Calu3 (cell line): ENCODE measurements at regions not wholly inside any gene's neighbourhood (a gene's known extent, or its start where the extent isn't known, plus 50 kb on each side); places are given as distances from the start of the nearest gene placed in this dataset.

Experiments
- BruUV-seq: library from RNA; stranded (reverse); fragments of 400-500 nt; replicated peaks from 2 replicates; lab custom pipeline; 2021; lab: Mats Ljungman, UMichigan
- CTCF ChIA-PET: fragments of 300-600 bp; sonication (Branson Sonifier 250); formaldehyde crosslinking; loops from one replicate; lab custom pipeline; 2022; ENCODE audit warnings: antibody characterized with exemption; lab: Charles Lee
- DNase-seq: peaks from one replicate; pipeline ENCODE4 v3.0.0; 2022
- H3K27ac Mint-ChIP-seq: one replicate; pipeline ENCODE4 v1.8.0; 2022; ENCODE audit warnings: mixed read lengths; ENCODE audit not compliant: unreplicated experiment
- H3K27me3 Mint-ChIP-seq: one replicate; pipeline ENCODE4 v1.8.0; 2022; ENCODE audit warnings: mixed read lengths; ENCODE audit not compliant: unreplicated experiment
- H3K36me3 Mint-ChIP-seq: one replicate; pipeline ENCODE4 v1.8.0; 2022; ENCODE audit warnings: mild to moderate bottlenecking, moderate library complexity, mixed read lengths; ENCODE audit not compliant: insufficient read depth, unreplicated experiment
- H3K4me1 Mint-ChIP-seq: one replicate; pipeline ENCODE4 v1.8.0; 2022; ENCODE audit warnings: mild to moderate bottlenecking, low read depth, mixed read lengths; ENCODE audit not compliant: unreplicated experiment
- H3K4me3 Mint-ChIP-seq: one replicate; pipeline ENCODE4 v1.8.0; 2022; ENCODE audit warnings: mild to moderate bottlenecking, low read depth, moderate library complexity, mixed read lengths; ENCODE audit not compliant: unreplicated experiment
- H3K9me3 Mint-ChIP-seq: one replicate; pipeline ENCODE4 v1.8.0; 2022; ENCODE audit warnings: low read depth, mixed read lengths; ENCODE audit not compliant: unreplicated experiment
- CTCF ChIP-seq: fragments of 200-600 bp; IDR thresholded peaks from one replicate; pipeline ENCODE4 v1.8.0; 2022; ENCODE audit warnings: antibody characterized with exemption; ENCODE audit not compliant: unreplicated experiment
- intact Hi-C: fragments of 100-400 bp; cut with micrococcal nuclease; formaldehyde crosslinking; loops from one replicate; pipeline ENCODE4 v1.10.0; 2022; ENCODE audit not compliant: unreplicated experiment

GRCh38 chr6:1479095-1479494 lies 89.7 kb downstream of the FOXF2 start:
- Mint-ChIP-seq H3K27ac (no peak overlapping the region), H3K36me3 (no peaks in the 10 kb centered on the region), H3K9me3 (peaks cover 2% of the 10 kb centered on the region), H3K4me3 (no peak overlapping the region), H3K27me3 (peaks cover 30% of the 10 kb centered on the region), H3K4me1 (no peaks in the 10 kb centered on the region)
- BruUV-seq: no TSS peak
- no peak for DNase-seq
- CTCF ChIA-PET: no interaction called here
- intact Hi-C loops: no loop called here
- TF ChIP-seq CTCF: no peak

GRCh38 chr6:1479601-1480221 lies 90.3 kb downstream of the FOXF2 start:
- intact Hi-C loops: no loop called here
- Mint-ChIP-seq H3K4me3 (no peak overlapping the region), H3K27me3 (peaks cover 23% of the 10 kb centered on the region), H3K4me1 (no peaks in the 10 kb centered on the region), H3K9me3 (peaks cover 2% of the 10 kb centered on the region), H3K36me3 (no peaks in the 10 kb centered on the region), H3K27ac (no peak overlapping the region)
- BruUV-seq: no TSS peak
- DNase-seq: no peak
- TF ChIP-seq CTCF: no peak
- CTCF ChIA-PET: no interaction called here

- peaks cover 2% of the 10 kb centered on the region for H3K9me3 Mint-ChIP-seq
- peaks cover 9% of the 10 kb centered on the region for H3K4me1 Mint-ChIP-seq
- CTCF ChIA-PET: no interaction called here
- intact Hi-C loops: no loop called here
- no peak overlapping the region for H3K4me3 Mint-ChIP-seq
- no peak overlapping the region for H3K27ac Mint-ChIP-seq
- no peak for TF ChIP-seq CTCF
- no TSS peak for BruUV-seq
- no peak for DNase-seq
- H3K27me3 Mint-ChIP-seq: peaks cover 15% of the 10 kb centered on the region
- H3K36me3 Mint-ChIP-seq: no peaks in the 10 kb centered on the region
These were observed 91.9 kb downstream of the FOXF2 start for GRCh38 chr6:1481286-1481685.

GRCh38 chr6:1482381-1483166 lies 93.2 kb downstream of the FOXF2 start:
- CTCF ChIA-PET: no interaction called here
- peaks cover 2% of the 10 kb centered on the region for H3K9me3 Mint-ChIP-seq
- TF ChIP-seq CTCF: no peak
- H3K4me1 Mint-ChIP-seq: peaks cover 9% of the 10 kb centered on the region
- intact Hi-C loops: no loop called here
- peaks cover 15% of the 10 kb centered on the region for H3K27me3 Mint-ChIP-seq
- DNase-seq: no peak
- no peak overlapping the region for H3K4me3 Mint-ChIP-seq
- BruUV-seq: no TSS peak
- H3K36me3 Mint-ChIP-seq: no peaks in the 10 kb centered on the region
- H3K27ac Mint-ChIP-seq: no peak overlapping the region
